BJ (cell line): ENCODE measurements at regions not wholly inside any gene's neighbourhood (a gene's known extent, or its start where the extent isn't known, plus 50 kb on each side); places are given as distances from the start of the nearest gene placed in this dataset.

Source experiments
- CTCF ChIA-PET: fragments of 350-600 bp; formaldehyde crosslinking; extraction: SDS; loops from one replicate; lab custom pipeline; 2021; ENCODE audit warnings: antibody characterized with exemption, inconsistent platforms; lab: Yijun Ruan, JAX
- POLR2A ChIA-PET: fragments of 300-600 bp; sonication (Branson Sonifier 250); formaldehyde crosslinking; extraction: SDS; loops from one replicate; lab custom pipeline; 2021; ENCODE audit warnings: antibody characterized with exemption; lab: Charles Lee
- DNase-seq: peaks from one replicate; pipeline ENCODE4 v3.0.0-alpha.2; 2011; ENCODE audit warnings: low read depth
- H3K27me3 ChIP-seq: 2 replicates; pipeline ENCODE4 v1.6.0; 2011; ENCODE audit warnings: low read length; ENCODE audit not compliant: control insufficient read depth, insufficient read depth
- H3K36me3 ChIP-seq: 2 replicates; pipeline ENCODE4 v1.5.1; 2011; ENCODE audit warnings: low read length; ENCODE audit not compliant: control insufficient read depth, insufficient read depth
- H3K4me3 ChIP-seq: 2 replicates; pipeline ENCODE4 v1.5.1; 2011; ENCODE audit warnings: low read depth, mild to moderate bottlenecking, control low read depth, low read length
- TF ChIP-seq, protein P1 (sequence below): IDR thresholded peaks from 2 replicates; pipeline ENCODE4 v1.5.1; 2011; ENCODE audit warnings: low read depth, mild to moderate bottlenecking, control low read depth, inconsistent platforms, low read length, moderate library complexity; ENCODE audit not compliant: insufficient read depth

DNA sequence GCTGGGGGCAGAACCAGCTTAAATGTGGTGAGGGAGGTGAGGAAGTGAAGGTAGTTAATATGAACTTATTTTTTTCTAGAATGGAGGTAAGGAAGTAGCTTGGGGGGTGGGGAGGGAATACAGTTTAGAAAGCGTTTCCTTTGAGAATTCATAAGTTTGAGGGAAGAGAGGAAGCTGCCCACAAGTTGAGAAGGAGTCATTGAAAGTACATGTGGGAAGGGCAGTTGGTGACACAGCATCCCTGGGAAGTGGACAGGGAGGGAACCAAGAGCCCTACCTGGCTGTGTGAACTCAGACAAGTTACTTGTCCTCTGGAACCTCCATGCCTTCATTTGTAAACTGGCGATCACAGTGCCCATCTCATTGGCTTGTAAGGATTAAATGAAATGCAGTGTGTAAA, 125.9 kb upstream of the SPON1 start:
- TF ChIP-seq, protein P1, sequence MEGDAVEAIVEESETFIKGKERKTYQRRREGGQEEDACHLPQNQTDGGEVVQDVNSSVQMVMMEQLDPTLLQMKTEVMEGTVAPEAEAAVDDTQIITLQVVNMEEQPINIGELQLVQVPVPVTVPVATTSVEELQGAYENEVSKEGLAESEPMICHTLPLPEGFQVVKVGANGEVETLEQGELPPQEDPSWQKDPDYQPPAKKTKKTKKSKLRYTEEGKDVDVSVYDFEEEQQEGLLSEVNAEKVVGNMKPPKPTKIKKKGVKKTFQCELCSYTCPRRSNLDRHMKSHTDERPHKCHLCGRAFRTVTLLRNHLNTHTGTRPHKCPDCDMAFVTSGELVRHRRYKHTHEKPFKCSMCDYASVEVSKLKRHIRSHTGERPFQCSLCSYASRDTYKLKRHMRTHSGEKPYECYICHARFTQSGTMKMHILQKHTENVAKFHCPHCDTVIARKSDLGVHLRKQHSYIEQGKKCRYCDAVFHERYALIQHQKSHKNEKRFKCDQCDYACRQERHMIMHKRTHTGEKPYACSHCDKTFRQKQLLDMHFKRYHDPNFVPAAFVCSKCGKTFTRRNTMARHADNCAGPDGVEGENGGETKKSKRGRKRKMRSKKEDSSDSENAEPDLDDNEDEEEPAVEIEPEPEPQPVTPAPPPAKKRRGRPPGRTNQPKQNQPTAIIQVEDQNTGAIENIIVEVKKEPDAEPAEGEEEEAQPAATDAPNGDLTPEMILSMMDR, result no peak
- Histone ChIP-seq H3K27me3 (no peaks in the 10 kb centered on the region), H3K4me3 (no peak overlapping the region), H3K36me3 (no peaks in the 10 kb centered on the region)
- DNase-seq, result no peak
- CTCF ChIA-PET, result no interaction called here
- POLR2A ChIA-PET, result no interaction called here

- ChIA-PET CTCF (no interaction called here), POLR2A (no interaction called here)
- Histone ChIP-seq H3K27me3 (no peaks in the 10 kb centered on the region), H3K4me3 (no peak overlapping the region), H3K36me3 (no peaks in the 10 kb centered on the region)
- no peak for DNase-seq
- TF ChIP-seq, protein P1, result no peak
Observed at GRCh38 chr11:13837286-13837685, 125.2 kb upstream of the SPON1 start.

DNA sequence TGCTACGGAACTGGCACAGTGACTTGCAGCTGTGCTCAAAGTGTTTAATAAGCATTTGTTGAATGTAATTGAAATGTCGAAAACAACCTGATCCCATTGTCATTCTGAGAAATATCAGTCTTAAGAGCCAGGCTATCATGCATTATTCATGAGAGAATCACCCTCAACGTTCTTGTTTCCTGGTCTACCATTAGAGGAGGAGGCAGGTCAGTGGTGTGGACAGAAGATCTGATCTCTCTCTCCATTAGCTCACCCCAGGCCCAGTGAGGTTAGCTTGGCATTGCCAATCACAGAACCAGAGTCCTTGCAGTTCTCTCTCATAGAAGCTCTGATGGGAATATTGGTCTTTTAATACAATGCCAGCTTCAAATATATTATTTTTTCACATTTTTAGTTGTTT, 121.1 kb upstream of the SPON1 start:
- Histone ChIP-seq H3K36me3 (no peaks in the 10 kb centered on the region), H3K4me3 (no peak overlapping the region), H3K27me3 (no peaks in the 10 kb centered on the region)
- ChIA-PET POLR2A (no interaction called here), CTCF (no interaction called here)
- DNase-seq, result no peak
- TF ChIP-seq, protein P1, result no peak

GRCh38 chr11:13848031-13848430, 114.5 kb upstream of the SPON1 start:
- TF ChIP-seq, protein P1, result no peak
- H3K36me3 ChIP-seq, result no peaks in the 10 kb centered on the region
- ChIA-PET POLR2A (no interaction called here), CTCF (no interaction called here)
- no peak overlapping the region for H3K4me3 ChIP-seq
- no peak for DNase-seq
- H3K27me3 ChIP-seq, result no peaks in the 10 kb centered on the region

DNA sequence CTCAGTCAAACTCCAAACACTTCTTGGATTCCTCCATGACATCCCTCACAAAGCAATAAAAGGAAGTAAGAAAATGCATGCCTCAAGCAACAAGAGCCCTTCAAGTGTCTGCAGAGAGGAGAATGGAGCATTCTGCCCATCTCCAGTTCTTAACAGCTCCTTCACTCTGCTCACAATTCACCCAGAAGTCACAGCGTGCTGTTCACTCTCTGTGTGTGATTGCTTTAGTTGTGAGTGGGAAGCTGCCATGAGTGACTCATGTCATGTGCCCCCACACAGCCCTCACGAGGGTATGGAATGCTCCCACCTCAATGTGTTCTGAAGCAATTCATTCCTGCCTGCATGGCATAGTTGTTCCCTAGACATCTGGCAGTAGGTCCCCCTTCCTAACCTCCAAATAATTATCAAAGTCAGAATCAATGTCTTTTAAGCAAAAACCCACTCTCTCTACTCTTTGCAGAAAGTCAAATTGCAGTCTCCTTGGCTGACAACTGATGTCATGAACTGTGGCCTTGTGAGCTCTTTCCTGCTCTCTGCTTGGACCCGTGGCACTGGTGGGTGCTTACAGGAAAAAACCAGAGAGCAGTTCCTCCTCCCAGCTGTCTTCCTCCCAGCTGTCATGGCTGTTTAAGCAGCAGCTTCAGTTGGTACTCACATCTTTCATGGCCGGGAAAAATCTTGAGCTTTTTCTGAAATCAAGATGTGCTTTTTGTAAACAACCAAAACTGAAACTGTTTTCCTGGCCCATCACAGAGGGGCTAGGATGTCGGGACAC, 112.1 kb upstream of the SPON1 start:
- TF ChIP-seq, protein P1, result no peak
- DNase-seq, result no peak
- Histone ChIP-seq H3K36me3 (no peaks in the 10 kb centered on the region), H3K4me3 (no peak overlapping the region), H3K27me3 (no peaks in the 10 kb centered on the region)
- ChIA-PET POLR2A (no interaction called here), CTCF (no interaction called here)
